PC-9 (cell line): ENCODE measurements at regions not wholly inside any gene's neighbourhood (a gene's known extent, or its start where the extent isn't known, plus 50 kb on each side); places are given as distances from the start of the nearest gene placed in this dataset.

Source experiments
- BruUV-seq: library from RNA; stranded (reverse); fragments of 400-500 nt; replicated peaks from 2 replicates; lab custom pipeline; 2021; lab: Mats Ljungman, UMichigan
- CTCF ChIA-PET: fragments of 300-600 bp; sonication (Branson Sonifier 250); formaldehyde crosslinking; loops from one replicate; lab custom pipeline; 2022; ENCODE audit warnings: antibody characterized with exemption; lab: Charles Lee
- POLR2A ChIA-PET: fragments of 300-600 bp; sonication (Branson Sonifier 250); formaldehyde crosslinking; loops from one replicate; lab custom pipeline; 2022; ENCODE audit warnings: antibody characterized with exemption; ENCODE audit not compliant: unreplicated experiment; lab: Charles Lee
- DNase-seq, 2 experiments: peaks; one replicate each; pipeline versions ENCODE4 v3.0.0 to v3.0.0-alpha.2; 2015 to 2022; ENCODE audit warnings: mixed read lengths in 1 of 2
- H2AFZ ChIP-seq: fragments of 200-600 bp; sonication (generic); 2 replicates; pipeline ENCODE4 v1.8.1; 2017; ENCODE audit warnings: antibody characterized with exemption
- H3F3A ChIP-seq: fragments of 200-600 bp; sonication (generic); 2 replicates; pipeline ENCODE4 v1.8.1; 2017; ENCODE audit warnings: antibody characterized with exemption, mild to moderate bottlenecking, low read depth; ENCODE audit not compliant: insufficient read depth
- H3K27ac ChIP-seq: fragments of 200-600 bp; sonication (generic); 2 replicates; pipeline ENCODE4 v1.6.1; 2016; ENCODE audit warnings: mixed run types
- H3K27me3 ChIP-seq: fragments of 200-600 bp; sonication (generic); 2 replicates; pipeline ENCODE4 v1.6.1; 2016; ENCODE audit warnings: low read depth, mixed run types; ENCODE audit not compliant: insufficient read depth
- H3K36me3 ChIP-seq: fragments of 200-600 bp; sonication (generic); 2 replicates; pipeline ENCODE4 v1.6.1; 2016; ENCODE audit warnings: low read depth, mixed run types
- H3K4me1 ChIP-seq: fragments of 200-600 bp; sonication (generic); replicated peaks from 2 replicates; pipeline ENCODE4 v1.6.1; 2016; ENCODE audit warnings: mixed run types; ENCODE audit not compliant: insufficient read depth
- H3K4me2 ChIP-seq: fragments of 200-600 bp; sonication (generic); 2 replicates; pipeline ENCODE4 v1.6.1; 2017; ENCODE audit warnings: mixed run types
- H3K4me3 ChIP-seq: fragments of 200-600 bp; sonication (generic); 2 replicates; pipeline ENCODE4 v1.6.1; 2016; ENCODE audit warnings: mixed run types
- H3K79me2 ChIP-seq: fragments of 200-600 bp; sonication (generic); 2 replicates; pipeline ENCODE4 v1.6.1; 2017; ENCODE audit warnings: low read depth, mixed run types
- H3K9me2 ChIP-seq: fragments of 200-600 bp; sonication (generic); 2 replicates; pipeline ENCODE4 v1.8.1; 2017; ENCODE audit warnings: mild to moderate bottlenecking; ENCODE audit not compliant: insufficient read depth
- H3K9me3 ChIP-seq: fragments of 200-600 bp; sonication (generic); 2 replicates; pipeline ENCODE4 v1.8.1; 2016; ENCODE audit warnings: low read depth; ENCODE audit not compliant: insufficient read depth
- H4K20me1 ChIP-seq: fragments of 200-600 bp; sonication (generic); 2 replicates; pipeline ENCODE4 v1.8.1; 2017; ENCODE audit not compliant: insufficient read depth
- CTCF ChIP-seq: fragments of 200-600 bp; sonication (generic); conservative IDR thresholded peaks from 2 replicates; pipeline ENCODE4 v1.6.1; 2017; ENCODE audit warnings: mixed run types, antibody characterized with exemption, mild to moderate bottlenecking, moderate library complexity
- EZH2 ChIP-seq: fragments of 200-600 bp; sonication (generic); IDR thresholded peaks from 2 replicates; pipeline ENCODE4 v1.8.0; 2017; ENCODE audit warnings: antibody characterized with exemption, low read depth
- intact Hi-C: fragments of 100-400 bp; cut with micrococcal nuclease; formaldehyde crosslinking; loops from one replicate; pipeline ENCODE4 v1.10.0; 2022; ENCODE audit not compliant: unreplicated experiment

DNA sequence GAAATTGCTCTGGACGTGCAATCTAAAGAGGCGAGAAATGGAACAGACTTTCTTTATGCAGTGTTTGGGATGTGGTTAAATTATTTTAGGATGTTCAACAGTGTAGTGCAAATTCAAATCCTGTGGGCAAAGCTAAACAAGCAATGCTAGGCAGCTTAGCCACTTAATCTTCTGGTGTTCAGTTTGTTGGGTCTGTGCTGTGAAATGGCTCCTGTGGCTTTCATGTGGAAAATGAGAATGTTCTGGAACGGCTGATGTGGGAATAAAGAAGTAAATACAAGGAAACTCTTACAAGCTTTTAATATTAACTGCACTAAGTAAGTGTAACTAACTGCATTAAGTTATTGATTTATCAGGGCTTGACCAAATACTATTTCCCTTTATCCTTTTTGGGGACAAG, 766.6 kb downstream of the ADGRL2 start:
- H2AFZ ChIP-seq = no peak overlapping the region
- no peak overlapping the region for H3K27ac ChIP-seq
- 0 out of 2 replicates have a peak, but pooled peaks cover 3% of the 10 kb centered on the region for H3K9me2 ChIP-seq
- ChIA-PET CTCF (no interaction called here), POLR2A (no interaction called here)
- no peaks in the 10 kb centered on the region for H3K36me3 ChIP-seq
- no peaks in the 10 kb centered on the region for H3K9me3 ChIP-seq
- H3K27me3 ChIP-seq = no peaks in the 10 kb centered on the region
- no peaks in the 10 kb centered on the region for H4K20me1 ChIP-seq
- intact Hi-C loops = no loop called here
- H3K4me1 ChIP-seq = 0 out of 2 replicates have a peak, but pooled peaks cover 5% of the 10 kb centered on the region
- H3K4me3 ChIP-seq = no peak overlapping the region
- no peak for TF ChIP-seq EZH2
- TF ChIP-seq CTCF = no peak
- no peaks in the 10 kb centered on the region for H3K79me2 ChIP-seq
- H3F3A ChIP-seq = no peaks in the 10 kb centered on the region
- DNase-seq = no peak
- no TSS peak for BruUV-seq
- H3K4me2 ChIP-seq = no peak overlapping the region

DNA sequence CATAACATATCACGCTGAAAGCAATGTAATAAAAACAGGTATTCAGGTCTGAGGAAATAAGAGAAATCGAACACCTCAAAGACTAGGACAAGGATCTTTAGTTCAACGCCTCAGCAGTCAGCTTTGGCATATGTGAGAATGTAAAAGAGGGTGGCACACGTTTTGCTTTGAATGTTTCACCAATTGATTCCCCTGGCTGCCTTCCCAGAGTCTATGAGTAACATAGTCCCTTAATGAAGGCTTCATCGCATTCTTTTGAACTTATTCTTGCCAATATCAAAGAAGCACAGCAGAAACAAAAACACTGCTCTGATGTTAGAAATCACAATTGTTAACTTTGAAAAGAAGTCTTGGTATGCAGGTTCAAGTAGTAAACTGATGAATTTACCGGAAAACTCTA, 764.8 kb downstream of the ADGRL2 start:
- BruUV-seq = no TSS peak
- H3K4me1 ChIP-seq = 0 out of 2 replicates have a peak, but pooled peaks cover 5% of the 10 kb centered on the region
- ChIA-PET CTCF (no interaction called here), POLR2A (interaction anchor here (0.6 to 0.7 kb wide), 2 partner anchors 255 to 603 kb away, joined by 3 to 5 read pairs; no protein-coding TSS in a partner anchor)
- no peak overlapping the region for H3K27ac ChIP-seq
- intact Hi-C loops = no loop called here
- no peak for TF ChIP-seq CTCF
- no peak for TF ChIP-seq EZH2
- H2AFZ ChIP-seq = no peak overlapping the region
- H3K9me2 ChIP-seq = 0 out of 2 replicates have a peak, but pooled peaks cover 3% of the 10 kb centered on the region
- H3F3A ChIP-seq = no peaks in the 10 kb centered on the region
- H3K36me3 ChIP-seq = no peaks in the 10 kb centered on the region
- peak overlapping the region; percentile 32; the same call in 1 of the 2 replicates for H3K4me2 ChIP-seq
- H3K27me3 ChIP-seq = no peaks in the 10 kb centered on the region
- H3K4me3 ChIP-seq = no peak overlapping the region
- DNase-seq = peak in 1 of 2 experiments; percentile 14
- H4K20me1 ChIP-seq = no peaks in the 10 kb centered on the region
- no peaks in the 10 kb centered on the region for H3K9me3 ChIP-seq
- H3K79me2 ChIP-seq = no peaks in the 10 kb centered on the region

DNA sequence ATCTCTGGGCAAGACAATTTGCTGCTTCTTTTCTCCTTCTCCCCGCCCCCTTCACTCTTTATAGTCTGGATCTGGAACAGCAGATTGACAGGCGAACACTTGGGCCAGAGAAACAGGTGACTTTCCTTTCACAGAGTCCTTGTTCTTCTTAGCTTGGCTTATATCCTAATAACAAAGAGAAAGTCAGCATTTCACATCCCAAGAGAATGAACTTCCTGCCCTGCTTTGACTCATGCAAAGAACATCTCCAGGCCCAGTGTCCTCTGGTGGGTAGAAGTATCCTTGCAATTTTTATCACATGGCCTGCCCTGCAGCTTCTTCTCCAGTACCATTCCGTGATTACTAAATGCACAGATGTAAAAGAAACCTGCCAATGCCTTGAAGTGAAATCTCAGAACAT, 764.4 kb downstream of the ADGRL2 start:
- intact Hi-C loops = no loop called here
- Histone ChIP-seq H3F3A (no peaks in the 10 kb centered on the region), H3K4me3 (no peak overlapping the region), H3K4me2 (peak overlapping the region; percentile 32; the same call in 1 of the 2 replicates), H3K79me2 (no peaks in the 10 kb centered on the region), H2AFZ (no peak overlapping the region), H3K27me3 (no peaks in the 10 kb centered on the region), H3K4me1 (0 out of 2 replicates have a peak, but pooled peaks cover 5% of the 10 kb centered on the region), H3K36me3 (no peaks in the 10 kb centered on the region), H3K27ac (no peak overlapping the region), H3K9me3 (no peaks in the 10 kb centered on the region), H3K9me2 (0 out of 2 replicates have a peak, but pooled peaks cover 3% of the 10 kb centered on the region), H4K20me1 (no peaks in the 10 kb centered on the region)
- no TSS peak for BruUV-seq
- TF ChIP-seq CTCF = no peak
- no peak for TF ChIP-seq EZH2
- peak in 1 of 2 experiments; percentile 25 for DNase-seq
- ChIA-PET POLR2A (interaction anchor here (0.6 to 0.7 kb wide), 2 partner anchors 255 to 602 kb away, joined by 3 to 5 read pairs; no protein-coding TSS in a partner anchor), CTCF (no interaction called here)
